ENCODE measurements at regions not wholly inside any gene's neighbourhood (a gene's known extent, or its start where the extent isn't known, plus 50 kb on each side); places are given as distances from the start of the nearest gene placed in this dataset.

GRCh38 chr18:38290229-38290628 is 724.6 kb upstream of the CELF4 start:
- no peak overlapping the region for H3K9ac ChIP-seq (ENCODE audit: extremely low read depth, low read length, poor library complexity, severe bottlenecking)
- no peak for TF ChIP-seq CTCF (conservative IDR thresholded peaks at IDR 0.05)
- no peaks in the 10 kb centered on the region for H3K36me3 ChIP-seq (ENCODE audit: control insufficient read depth, insufficient read depth, low read length)
- no peak overlapping the region for H3K4me3 ChIP-seq (ENCODE audit: low read length)
- DNase-seq = no peak
- Mint-ChIP-seq H3K27me3 (ENCODE audit: insufficient read depth) (no peaks in the 10 kb centered on the region), H3K4me3 (no peak overlapping the region), H3K9me3 (no peaks in the 10 kb centered on the region), H3K27ac (no peak overlapping the region), H3K4me1 (no peaks in the 10 kb centered on the region), H3K36me3 (ENCODE audit: low read depth) (no peaks in the 10 kb centered on the region)
- H3K27me3 ChIP-seq (ENCODE audit: control insufficient read depth, insufficient read depth, low read length, poor library complexity, severe bottlenecking) = no peaks in the 10 kb centered on the region
- H3K9me3 ChIP-seq (ENCODE audit: control insufficient read depth, low read length) = no peaks in the 10 kb centered on the region
- no peaks in the 10 kb centered on the region for H3K4me1 ChIP-seq (ENCODE audit: control insufficient read depth, insufficient read depth, low read length)
- H3K27ac ChIP-seq (ENCODE audit: low read depth, low read length) = no peak overlapping the region
- WGBS, 2 experiments (ENCODE audit: insufficient coverage in 1 of 2, insufficient read length in 1 of 2) = 90 to 100% methylated on average over 1 of the region's 1 CpG

GRCh38 chr18:38284972-38285371 is 719.4 kb upstream of the CELF4 start:
- Histone ChIP-seq H3K4me3 (ENCODE audit: low read length) (no peak overlapping the region), H3K9ac (ENCODE audit: extremely low read depth, low read length, poor library complexity, severe bottlenecking) (no peak overlapping the region), H3K36me3 (ENCODE audit: control insufficient read depth, insufficient read depth, low read length) (no peaks in the 10 kb centered on the region), H3K27me3 (ENCODE audit: control insufficient read depth, insufficient read depth, low read length, poor library complexity, severe bottlenecking) (peaks cover 5% of the 10 kb centered on the region), H3K27ac (ENCODE audit: low read depth, low read length) (no peak overlapping the region), H3K4me1 (ENCODE audit: control insufficient read depth, insufficient read depth, low read length) (no peaks in the 10 kb centered on the region), H3K9me3 (ENCODE audit: control insufficient read depth, low read length) (no peaks in the 10 kb centered on the region)
- 89 to 94% methylated on average over 2 to 3 of the region's 3 CpGs for WGBS, 2 experiments (ENCODE audit: insufficient coverage in 1 of 2, insufficient read length in 1 of 2)
- Mint-ChIP-seq H3K4me3 (no peak overlapping the region), H3K36me3 (ENCODE audit: low read depth) (no peaks in the 10 kb centered on the region), H3K27ac (no peak overlapping the region), H3K27me3 (ENCODE audit: insufficient read depth) (no peaks in the 10 kb centered on the region), H3K9me3 (no peaks in the 10 kb centered on the region), H3K4me1 (no peaks in the 10 kb centered on the region)
- TF ChIP-seq CTCF (conservative IDR thresholded peaks at IDR 0.05) = no peak
- DNase-seq = no peak

- H3K36me3 Mint-ChIP-seq (ENCODE audit: low read depth) = no peaks in the 10 kb centered on the region
- 60 to 87% methylated on average over 1 to 2 of the region's 2 CpGs for WGBS, 2 experiments (ENCODE audit: insufficient coverage in 1 of 2, insufficient read length in 1 of 2)
- Histone ChIP-seq H3K9ac (ENCODE audit: extremely low read depth, low read length, poor library complexity, severe bottlenecking) (no peak overlapping the region), H3K9me3 (ENCODE audit: control insufficient read depth, low read length) (no peaks in the 10 kb centered on the region), H3K27ac (ENCODE audit: low read depth, low read length) (no peak overlapping the region), H3K4me3 (ENCODE audit: low read length) (no peak overlapping the region), H3K36me3 (ENCODE audit: control insufficient read depth, insufficient read depth, low read length) (no peaks in the 10 kb centered on the region), H3K27me3 (ENCODE audit: control insufficient read depth, insufficient read depth, low read length, poor library complexity, severe bottlenecking) (no peaks in the 10 kb centered on the region), H3K4me1 (ENCODE audit: control insufficient read depth, insufficient read depth, low read length) (no peaks in the 10 kb centered on the region)
- H3K4me1 Mint-ChIP-seq = no peaks in the 10 kb centered on the region
- H3K27me3 Mint-ChIP-seq (ENCODE audit: insufficient read depth) = peaks cover 5% of the 10 kb centered on the region
- H3K27ac Mint-ChIP-seq = no peak overlapping the region
- no peak overlapping the region for H3K4me3 Mint-ChIP-seq
- DNase-seq = no peak
- TF ChIP-seq CTCF (conservative IDR thresholded peaks at IDR 0.05) = no peak
- H3K9me3 Mint-ChIP-seq = no peaks in the 10 kb centered on the region
Measured at GRCh38 chr18:38263066-38263465, 697.5 kb upstream of the CELF4 start.

Data from endodermal cell (in vitro differentiated cells).